HepG2 (cell line): ENCODE measurements at regions not wholly inside any gene's neighbourhood (a gene's known extent, or its start where the extent isn't known, plus 50 kb on each side); places are given as distances from the start of the nearest gene placed in this dataset.

Experiments used
- ARHGAP35 ChIP-seq: sonication (generic); formaldehyde crosslinking; IDR thresholded peaks from 2 replicates; pipeline ENCODE4 v1.9.0; 2022; ENCODE audit warnings: mild to moderate bottlenecking, inconsistent platforms, moderate library complexity, missing genetic modification reagents, borderline replicate concordance
- RBM22 ChIP-seq: fragments of 200-400 bp; formaldehyde crosslinking; optimal IDR thresholded peaks from 2 replicates; pipeline ENCODE3; 2017; ENCODE audit warnings: mild to moderate bottlenecking, low read length, moderate library complexity
- TCF7 ChIP-seq: sonication (generic); IDR thresholded peaks from 2 replicates; pipeline ENCODE4 v1.6.1; 2016; ENCODE audit warnings: antibody characterized with exemption, low read depth
- ZFP41 ChIP-seq: sonication (generic); formaldehyde crosslinking; IDR thresholded peaks from 2 replicates; pipeline ENCODE4 v1.4.0; 2020; ENCODE audit warnings: mild to moderate bottlenecking, missing genetic modification reagents, borderline replicate concordance
- ZNF761 ChIP-seq: sonication (generic); formaldehyde crosslinking; conservative IDR thresholded peaks from 2 replicates; pipeline ENCODE4 v1.4.0; 2020; ENCODE audit warnings: mild to moderate bottlenecking, missing genetic modification reagents
- ZNF781 ChIP-seq: sonication (generic); formaldehyde crosslinking; IDR thresholded peaks from 2 replicates; pipeline ENCODE4 v1.5.1; 2020; ENCODE audit warnings: borderline replicate concordance, mild to moderate bottlenecking, missing genetic modification reagents; ENCODE audit errors: not compliant biosample characterization
- ZNF788 ChIP-seq: sonication (generic); formaldehyde crosslinking; IDR thresholded peaks from 2 replicates; pipeline ENCODE4 v1.5.0; 2020; ENCODE audit warnings: mild to moderate bottlenecking, missing genetic modification reagents, borderline replicate concordance
- TF ChIP-seq, protein P1 (sequence below), 2 experiments: sonication (generic) in 1 of 2; formaldehyde crosslinking in 1 of 2; IDR thresholded peaks; 2 replicates each; pipeline versions ENCODE4 v1.5.1 to v1.6.1; 2011 to 2020; ENCODE audit warnings: borderline replicate concordance in 1 of 2, low read depth in 1 of 2, low read length in 1 of 2, mild to moderate bottlenecking in 1 of 2, missing genetic modification reagents in 1 of 2, moderate library complexity in 1 of 2
- TF ChIP-seq, protein P2 (sequence below): sonication (generic); formaldehyde crosslinking; IDR thresholded peaks from 2 replicates; pipeline ENCODE4 v1.9.0; 2021; ENCODE audit warnings: missing genetic modification reagents, borderline replicate concordance
- TF ChIP-seq, protein P3 (sequence below): sonication (generic); formaldehyde crosslinking; IDR thresholded peaks from 2 replicates; pipeline ENCODE4 v1.4.0; 2020; ENCODE audit warnings: missing genetic modification reagents
- TF ChIP-seq, protein P4 (sequence below): sonication (generic); formaldehyde crosslinking; IDR thresholded peaks from 2 replicates; pipeline ENCODE4 v1.8.0; 2022; ENCODE audit warnings: low read depth, missing genetic modification reagents
- TF ChIP-seq, protein P5 (sequence below): sonication (generic); formaldehyde crosslinking; IDR thresholded peaks from 2 replicates; pipeline ENCODE4 v1.5.0; 2020; ENCODE audit warnings: mild to moderate bottlenecking, missing genetic modification reagents, borderline replicate concordance

DNA sequence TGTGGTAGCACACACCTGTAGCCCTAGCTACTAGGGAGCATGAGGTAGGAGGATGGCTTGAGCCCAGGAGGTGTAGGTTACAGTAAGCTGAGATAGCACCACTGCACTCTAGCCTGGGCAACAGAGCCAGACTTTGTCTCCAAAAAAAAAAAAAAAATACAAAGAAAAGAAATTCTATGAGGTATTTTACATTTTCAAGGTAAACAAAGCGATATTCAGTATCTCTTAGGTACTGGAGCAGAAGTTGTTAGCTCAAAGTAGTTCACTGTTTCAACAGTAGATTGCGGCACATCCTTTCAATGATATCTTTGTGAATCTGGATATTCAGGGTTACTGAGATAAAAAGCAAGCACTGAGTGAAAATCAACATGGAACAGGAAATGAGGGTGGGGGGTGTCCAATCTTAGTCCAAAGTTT, 318.5 kb downstream of the ZNF621 start (continued):
- TF ChIP-seq TCF7 (peak; percentile 97), ARHGAP35 (no peak), RBM22 (no peak), ZFP41 (CRISPR knock-in tag) (no peak), ZNF761 (CRISPR knock-in tag) (no peak), ZNF781 (CRISPR knock-in tag) (no peak), ZNF788 (CRISPR knock-in tag) (no peak; the same call in 1 of the 2 replicates)
- TF ChIP-seq, protein P1, sequence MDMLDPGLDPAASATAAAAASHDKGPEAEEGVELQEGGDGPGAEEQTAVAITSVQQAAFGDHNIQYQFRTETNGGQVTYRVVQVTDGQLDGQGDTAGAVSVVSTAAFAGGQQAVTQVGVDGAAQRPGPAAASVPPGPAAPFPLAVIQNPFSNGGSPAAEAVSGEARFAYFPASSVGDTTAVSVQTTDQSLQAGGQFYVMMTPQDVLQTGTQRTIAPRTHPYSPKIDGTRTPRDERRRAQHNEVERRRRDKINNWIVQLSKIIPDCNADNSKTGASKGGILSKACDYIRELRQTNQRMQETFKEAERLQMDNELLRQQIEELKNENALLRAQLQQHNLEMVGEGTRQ (IDR thresholded peaks at IDR 0.05; ENCODE audit: low read depth, low read length): no peak
- TF ChIP-seq, protein P1 (CRISPR knock-in tag; IDR thresholded peaks at IDR 0.05; ENCODE audit: borderline replicate concordance): no peak
- TF ChIP-seq, protein P2, sequence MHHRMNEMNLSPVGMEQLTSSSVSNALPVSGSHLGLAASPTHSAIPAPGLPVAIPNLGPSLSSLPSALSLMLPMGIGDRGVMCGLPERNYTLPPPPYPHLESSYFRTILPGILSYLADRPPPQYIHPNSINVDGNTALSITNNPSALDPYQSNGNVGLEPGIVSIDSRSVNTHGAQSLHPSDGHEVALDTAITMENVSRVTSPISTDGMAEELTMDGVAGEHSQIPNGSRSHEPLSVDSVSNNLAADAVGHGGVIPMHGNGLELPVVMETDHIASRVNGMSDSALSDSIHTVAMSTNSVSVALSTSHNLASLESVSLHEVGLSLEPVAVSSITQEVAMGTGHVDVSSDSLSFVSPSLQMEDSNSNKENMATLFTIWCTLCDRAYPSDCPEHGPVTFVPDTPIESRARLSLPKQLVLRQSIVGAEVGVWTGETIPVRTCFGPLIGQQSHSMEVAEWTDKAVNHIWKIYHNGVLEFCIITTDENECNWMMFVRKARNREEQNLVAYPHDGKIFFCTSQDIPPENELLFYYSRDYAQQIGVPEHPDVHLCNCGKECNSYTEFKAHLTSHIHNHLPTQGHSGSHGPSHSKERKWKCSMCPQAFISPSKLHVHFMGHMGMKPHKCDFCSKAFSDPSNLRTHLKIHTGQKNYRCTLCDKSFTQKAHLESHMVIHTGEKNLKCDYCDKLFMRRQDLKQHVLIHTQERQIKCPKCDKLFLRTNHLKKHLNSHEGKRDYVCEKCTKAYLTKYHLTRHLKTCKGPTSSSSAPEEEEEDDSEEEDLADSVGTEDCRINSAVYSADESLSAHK (CRISPR knock-in tag): no peak
- TF ChIP-seq, protein P3, sequence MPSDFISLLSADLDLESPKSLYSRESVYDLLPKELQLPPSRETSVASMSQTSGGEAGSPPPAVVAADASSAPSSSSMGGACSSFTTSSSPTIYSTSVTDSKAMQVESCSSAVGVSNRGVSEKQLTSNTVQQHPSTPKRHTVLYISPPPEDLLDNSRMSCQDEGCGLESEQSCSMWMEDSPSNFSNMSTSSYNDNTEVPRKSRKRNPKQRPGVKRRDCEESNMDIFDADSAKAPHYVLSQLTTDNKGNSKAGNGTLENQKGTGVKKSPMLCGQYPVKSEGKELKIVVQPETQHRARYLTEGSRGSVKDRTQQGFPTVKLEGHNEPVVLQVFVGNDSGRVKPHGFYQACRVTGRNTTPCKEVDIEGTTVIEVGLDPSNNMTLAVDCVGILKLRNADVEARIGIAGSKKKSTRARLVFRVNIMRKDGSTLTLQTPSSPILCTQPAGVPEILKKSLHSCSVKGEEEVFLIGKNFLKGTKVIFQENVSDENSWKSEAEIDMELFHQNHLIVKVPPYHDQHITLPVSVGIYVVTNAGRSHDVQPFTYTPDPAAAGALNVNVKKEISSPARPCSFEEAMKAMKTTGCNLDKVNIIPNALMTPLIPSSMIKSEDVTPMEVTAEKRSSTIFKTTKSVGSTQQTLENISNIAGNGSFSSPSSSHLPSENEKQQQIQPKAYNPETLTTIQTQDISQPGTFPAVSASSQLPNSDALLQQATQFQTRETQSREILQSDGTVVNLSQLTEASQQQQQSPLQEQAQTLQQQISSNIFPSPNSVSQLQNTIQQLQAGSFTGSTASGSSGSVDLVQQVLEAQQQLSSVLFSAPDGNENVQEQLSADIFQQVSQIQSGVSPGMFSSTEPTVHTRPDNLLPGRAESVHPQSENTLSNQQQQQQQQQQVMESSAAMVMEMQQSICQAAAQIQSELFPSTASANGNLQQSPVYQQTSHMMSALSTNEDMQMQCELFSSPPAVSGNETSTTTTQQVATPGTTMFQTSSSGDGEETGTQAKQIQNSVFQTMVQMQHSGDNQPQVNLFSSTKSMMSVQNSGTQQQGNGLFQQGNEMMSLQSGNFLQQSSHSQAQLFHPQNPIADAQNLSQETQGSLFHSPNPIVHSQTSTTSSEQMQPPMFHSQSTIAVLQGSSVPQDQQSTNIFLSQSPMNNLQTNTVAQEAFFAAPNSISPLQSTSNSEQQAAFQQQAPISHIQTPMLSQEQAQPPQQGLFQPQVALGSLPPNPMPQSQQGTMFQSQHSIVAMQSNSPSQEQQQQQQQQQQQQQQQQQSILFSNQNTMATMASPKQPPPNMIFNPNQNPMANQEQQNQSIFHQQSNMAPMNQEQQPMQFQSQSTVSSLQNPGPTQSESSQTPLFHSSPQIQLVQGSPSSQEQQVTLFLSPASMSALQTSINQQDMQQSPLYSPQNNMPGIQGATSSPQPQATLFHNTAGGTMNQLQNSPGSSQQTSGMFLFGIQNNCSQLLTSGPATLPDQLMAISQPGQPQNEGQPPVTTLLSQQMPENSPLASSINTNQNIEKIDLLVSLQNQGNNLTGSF (CRISPR knock-in tag): no peak
- TF ChIP-seq, protein P4, sequence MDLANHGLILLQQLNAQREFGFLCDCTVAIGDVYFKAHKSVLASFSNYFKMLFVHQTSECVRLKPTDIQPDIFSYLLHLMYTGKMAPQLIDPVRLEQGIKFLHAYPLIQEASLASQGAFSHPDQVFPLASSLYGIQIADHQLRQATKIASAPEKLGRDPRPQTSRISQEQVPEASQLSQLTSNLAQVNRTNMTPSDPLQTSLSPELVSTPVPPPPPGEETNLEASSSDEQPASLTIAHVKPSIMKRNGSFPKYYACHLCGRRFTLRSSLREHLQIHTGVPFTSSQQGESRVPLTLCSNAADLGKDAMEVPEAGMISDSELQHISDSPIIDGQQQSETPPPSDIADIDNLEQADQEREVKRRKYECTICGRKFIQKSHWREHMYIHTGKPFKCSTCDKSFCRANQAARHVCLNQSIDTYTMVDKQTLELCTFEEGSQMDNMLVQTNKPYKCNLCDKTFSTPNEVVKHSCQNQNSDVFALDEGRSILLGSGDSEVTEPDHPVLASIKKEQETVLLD: no peak
- TF ChIP-seq, protein P5, sequence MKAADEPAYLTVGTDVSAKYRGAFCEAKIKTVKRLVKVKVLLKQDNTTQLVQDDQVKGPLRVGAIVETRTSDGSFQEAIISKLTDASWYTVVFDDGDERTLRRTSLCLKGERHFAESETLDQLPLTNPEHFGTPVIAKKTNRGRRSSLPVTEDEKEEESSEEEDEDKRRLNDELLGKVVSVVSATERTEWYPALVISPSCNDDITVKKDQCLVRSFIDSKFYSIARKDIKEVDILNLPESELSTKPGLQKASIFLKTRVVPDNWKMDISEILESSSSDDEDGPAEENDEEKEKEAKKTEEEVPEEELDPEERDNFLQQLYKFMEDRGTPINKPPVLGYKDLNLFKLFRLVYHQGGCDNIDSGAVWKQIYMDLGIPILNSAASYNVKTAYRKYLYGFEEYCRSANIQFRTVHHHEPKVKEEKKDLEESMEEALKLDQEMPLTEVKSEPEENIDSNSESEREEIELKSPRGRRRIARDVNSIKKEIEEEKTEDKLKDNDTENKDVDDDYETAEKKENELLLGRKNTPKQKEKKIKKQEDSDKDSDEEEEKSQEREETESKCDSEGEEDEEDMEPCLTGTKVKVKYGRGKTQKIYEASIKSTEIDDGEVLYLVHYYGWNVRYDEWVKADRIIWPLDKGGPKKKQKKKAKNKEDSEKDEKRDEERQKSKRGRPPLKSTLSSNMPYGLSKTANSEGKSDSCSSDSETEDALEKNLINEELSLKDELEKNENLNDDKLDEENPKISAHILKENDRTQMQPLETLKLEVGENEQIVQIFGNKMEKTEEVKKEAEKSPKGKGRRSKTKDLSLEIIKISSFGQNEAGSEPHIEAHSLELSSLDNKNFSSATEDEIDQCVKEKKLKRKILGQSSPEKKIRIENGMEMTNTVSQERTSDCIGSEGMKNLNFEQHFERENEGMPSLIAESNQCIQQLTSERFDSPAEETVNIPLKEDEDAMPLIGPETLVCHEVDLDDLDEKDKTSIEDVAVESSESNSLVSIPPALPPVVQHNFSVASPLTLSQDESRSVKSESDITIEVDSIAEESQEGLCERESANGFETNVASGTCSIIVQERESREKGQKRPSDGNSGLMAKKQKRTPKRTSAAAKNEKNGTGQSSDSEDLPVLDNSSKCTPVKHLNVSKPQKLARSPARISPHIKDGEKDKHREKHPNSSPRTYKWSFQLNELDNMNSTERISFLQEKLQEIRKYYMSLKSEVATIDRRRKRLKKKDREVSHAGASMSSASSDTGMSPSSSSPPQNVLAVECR (CRISPR knock-in tag): no peak
